PC-9 (cell line): ENCODE measurements at regions not wholly inside any gene's neighbourhood (a gene's known extent, or its start where the extent isn't known, plus 50 kb on each side); places are given as distances from the start of the nearest gene placed in this dataset.

Experiments used
- BruUV-seq: library from RNA; stranded (reverse); fragments of 400-500 nt; replicated peaks from 2 replicates; lab custom pipeline; 2021; lab: Mats Ljungman, UMichigan
- CTCF ChIA-PET: fragments of 300-600 bp; sonication (Branson Sonifier 250); formaldehyde crosslinking; loops from one replicate; lab custom pipeline; 2022; ENCODE audit warnings: antibody characterized with exemption; lab: Charles Lee
- POLR2A ChIA-PET: fragments of 300-600 bp; sonication (Branson Sonifier 250); formaldehyde crosslinking; loops from one replicate; lab custom pipeline; 2022; ENCODE audit warnings: antibody characterized with exemption; ENCODE audit not compliant: unreplicated experiment; lab: Charles Lee
- DNase-seq, 2 experiments: peaks; one replicate each; pipeline versions ENCODE4 v3.0.0 to v3.0.0-alpha.2; 2015 to 2022; ENCODE audit warnings: mixed read lengths in 1 of 2
- H2AFZ ChIP-seq: fragments of 200-600 bp; sonication (generic); 2 replicates; pipeline ENCODE4 v1.8.1; 2017; ENCODE audit warnings: antibody characterized with exemption
- H3F3A ChIP-seq: fragments of 200-600 bp; sonication (generic); 2 replicates; pipeline ENCODE4 v1.8.1; 2017; ENCODE audit warnings: antibody characterized with exemption, mild to moderate bottlenecking, low read depth; ENCODE audit not compliant: insufficient read depth
- H3K27ac ChIP-seq: fragments of 200-600 bp; sonication (generic); 2 replicates; pipeline ENCODE4 v1.6.1; 2016; ENCODE audit warnings: mixed run types
- H3K27me3 ChIP-seq: fragments of 200-600 bp; sonication (generic); 2 replicates; pipeline ENCODE4 v1.6.1; 2016; ENCODE audit warnings: low read depth, mixed run types; ENCODE audit not compliant: insufficient read depth
- H3K36me3 ChIP-seq: fragments of 200-600 bp; sonication (generic); 2 replicates; pipeline ENCODE4 v1.6.1; 2016; ENCODE audit warnings: low read depth, mixed run types
- H3K4me1 ChIP-seq: fragments of 200-600 bp; sonication (generic); replicated peaks from 2 replicates; pipeline ENCODE4 v1.6.1; 2016; ENCODE audit warnings: mixed run types; ENCODE audit not compliant: insufficient read depth
- H3K4me2 ChIP-seq: fragments of 200-600 bp; sonication (generic); 2 replicates; pipeline ENCODE4 v1.6.1; 2017; ENCODE audit warnings: mixed run types
- H3K4me3 ChIP-seq: fragments of 200-600 bp; sonication (generic); 2 replicates; pipeline ENCODE4 v1.6.1; 2016; ENCODE audit warnings: mixed run types
- H3K79me2 ChIP-seq: fragments of 200-600 bp; sonication (generic); 2 replicates; pipeline ENCODE4 v1.6.1; 2017; ENCODE audit warnings: low read depth, mixed run types
- H3K9me2 ChIP-seq: fragments of 200-600 bp; sonication (generic); 2 replicates; pipeline ENCODE4 v1.8.1; 2017; ENCODE audit warnings: mild to moderate bottlenecking; ENCODE audit not compliant: insufficient read depth
- H3K9me3 ChIP-seq: fragments of 200-600 bp; sonication (generic); 2 replicates; pipeline ENCODE4 v1.8.1; 2016; ENCODE audit warnings: low read depth; ENCODE audit not compliant: insufficient read depth
- H4K20me1 ChIP-seq: fragments of 200-600 bp; sonication (generic); 2 replicates; pipeline ENCODE4 v1.8.1; 2017; ENCODE audit not compliant: insufficient read depth
- EZH2 ChIP-seq: fragments of 200-600 bp; sonication (generic); IDR thresholded peaks from 2 replicates; pipeline ENCODE4 v1.8.0; 2017; ENCODE audit warnings: antibody characterized with exemption, low read depth
- intact Hi-C: fragments of 100-400 bp; cut with micrococcal nuclease; formaldehyde crosslinking; loops from one replicate; pipeline ENCODE4 v1.10.0; 2022; ENCODE audit not compliant: unreplicated experiment
- TF ChIP-seq, protein P1 (sequence below): fragments of 200-600 bp; sonication (generic); conservative IDR thresholded peaks from 2 replicates; pipeline ENCODE4 v1.6.1; 2017; ENCODE audit warnings: mixed run types, antibody characterized with exemption, mild to moderate bottlenecking, moderate library complexity

DNA sequence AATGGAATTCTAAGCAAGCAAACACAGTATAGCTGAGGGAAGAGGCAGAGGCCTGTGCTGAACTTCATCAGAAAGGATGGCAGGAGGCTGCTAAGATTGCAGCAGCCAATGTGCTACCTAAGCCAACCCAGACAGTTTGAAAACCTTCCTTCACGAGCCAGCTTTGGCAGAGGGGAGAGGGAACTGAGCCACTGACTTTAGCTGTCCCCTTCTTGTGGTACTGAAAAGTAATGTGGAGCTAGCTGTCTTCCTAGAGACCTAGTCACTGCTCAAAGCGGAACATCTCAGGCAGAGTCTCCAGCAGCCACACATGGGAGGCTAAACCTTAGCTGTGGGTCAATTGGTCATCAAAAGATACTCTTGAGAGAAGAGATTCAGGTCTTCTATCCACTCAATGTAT lies 419.0 kb downstream of the FBXO15 start:
- DNase-seq = no peak
- H3K27ac ChIP-seq = no peak overlapping the region
- no peaks in the 10 kb centered on the region for H3K9me3 ChIP-seq
- H3K4me1 ChIP-seq = no peaks in the 10 kb centered on the region
- H3K4me2 ChIP-seq = no peak overlapping the region
- TF ChIP-seq, protein P1, sequence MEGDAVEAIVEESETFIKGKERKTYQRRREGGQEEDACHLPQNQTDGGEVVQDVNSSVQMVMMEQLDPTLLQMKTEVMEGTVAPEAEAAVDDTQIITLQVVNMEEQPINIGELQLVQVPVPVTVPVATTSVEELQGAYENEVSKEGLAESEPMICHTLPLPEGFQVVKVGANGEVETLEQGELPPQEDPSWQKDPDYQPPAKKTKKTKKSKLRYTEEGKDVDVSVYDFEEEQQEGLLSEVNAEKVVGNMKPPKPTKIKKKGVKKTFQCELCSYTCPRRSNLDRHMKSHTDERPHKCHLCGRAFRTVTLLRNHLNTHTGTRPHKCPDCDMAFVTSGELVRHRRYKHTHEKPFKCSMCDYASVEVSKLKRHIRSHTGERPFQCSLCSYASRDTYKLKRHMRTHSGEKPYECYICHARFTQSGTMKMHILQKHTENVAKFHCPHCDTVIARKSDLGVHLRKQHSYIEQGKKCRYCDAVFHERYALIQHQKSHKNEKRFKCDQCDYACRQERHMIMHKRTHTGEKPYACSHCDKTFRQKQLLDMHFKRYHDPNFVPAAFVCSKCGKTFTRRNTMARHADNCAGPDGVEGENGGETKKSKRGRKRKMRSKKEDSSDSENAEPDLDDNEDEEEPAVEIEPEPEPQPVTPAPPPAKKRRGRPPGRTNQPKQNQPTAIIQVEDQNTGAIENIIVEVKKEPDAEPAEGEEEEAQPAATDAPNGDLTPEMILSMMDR = no peak
- TF ChIP-seq EZH2 = no peak
- no peaks in the 10 kb centered on the region for H3K9me2 ChIP-seq
- no peaks in the 10 kb centered on the region for H4K20me1 ChIP-seq
- no peaks in the 10 kb centered on the region for H3F3A ChIP-seq
- no TSS peak for BruUV-seq
- intact Hi-C loops = no loop called here
- H3K4me3 ChIP-seq = no peak overlapping the region
- no peak overlapping the region for H2AFZ ChIP-seq
- H3K79me2 ChIP-seq = no peaks in the 10 kb centered on the region
- no peaks in the 10 kb centered on the region for H3K36me3 ChIP-seq
- no peaks in the 10 kb centered on the region for H3K27me3 ChIP-seq
- CTCF ChIA-PET = no interaction called here
- POLR2A ChIA-PET = no interaction called here

DNA sequence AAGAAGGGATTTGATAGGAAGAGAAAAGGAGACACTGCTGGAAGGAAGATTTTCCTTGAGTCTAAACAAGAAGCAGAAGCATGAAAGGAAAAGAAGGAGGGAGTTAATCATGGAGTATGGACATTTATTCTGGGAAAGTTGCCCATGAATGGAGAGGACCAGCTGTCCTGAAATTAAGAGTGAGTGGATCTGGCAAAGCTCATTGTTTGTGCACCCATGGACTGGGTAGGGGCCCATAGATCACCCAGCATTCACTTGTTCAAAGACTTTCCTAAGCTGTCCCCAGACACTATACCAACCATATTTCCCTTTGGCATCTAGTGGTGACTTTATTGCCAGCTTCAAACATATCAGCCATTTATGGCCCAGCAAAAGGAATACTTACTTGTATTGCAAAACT lies 422.7 kb downstream of the FBXO15 start:
- DNase-seq = no peak
- Histone ChIP-seq H3K36me3 (no peaks in the 10 kb centered on the region), H3K9me2 (no peaks in the 10 kb centered on the region), H3K4me1 (no peaks in the 10 kb centered on the region), H2AFZ (no peak overlapping the region), H3K27ac (no peak overlapping the region), H3K4me2 (no peak overlapping the region), H3K27me3 (no peaks in the 10 kb centered on the region), H3K9me3 (no peaks in the 10 kb centered on the region), H4K20me1 (no peaks in the 10 kb centered on the region), H3K79me2 (no peaks in the 10 kb centered on the region), H3K4me3 (no peak overlapping the region), H3F3A (no peaks in the 10 kb centered on the region)
- TF ChIP-seq, protein P1 = no peak
- TF ChIP-seq EZH2 = no peak
- POLR2A ChIA-PET = no interaction called here
- CTCF ChIA-PET = no interaction called here
- intact Hi-C loops = no loop called here
- no TSS peak for BruUV-seq

DNA sequence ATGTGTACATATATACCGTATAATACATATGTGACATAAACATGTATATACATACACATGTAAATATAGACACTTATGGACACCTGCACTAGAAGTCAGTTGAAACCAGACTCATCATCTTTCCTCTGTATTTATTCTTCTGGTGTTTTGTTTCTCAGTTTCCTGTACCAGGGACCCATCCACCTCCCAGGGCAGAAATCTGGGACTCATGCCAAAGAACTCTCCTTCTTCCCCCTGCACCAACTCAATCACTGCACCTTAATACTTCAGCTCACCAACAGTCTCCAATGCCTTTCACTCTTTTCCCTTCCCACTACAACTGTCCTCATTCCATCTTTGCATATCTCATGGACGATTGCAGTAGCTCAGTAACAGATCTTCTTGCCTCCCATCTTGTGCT lies 428.0 kb downstream of the FBXO15 start:
- CTCF ChIA-PET = no interaction called here
- no peak overlapping the region for H3K27ac ChIP-seq
- intact Hi-C loops = no loop called here

More for the DNA sequence above, 428.0 kb downstream of the FBXO15 start:
- H3K4me1 ChIP-seq = peaks cover 11% of the 10 kb centered on the region
- no peak overlapping the region for H3K4me2 ChIP-seq
- H3K79me2 ChIP-seq = no peaks in the 10 kb centered on the region
- no peaks in the 10 kb centered on the region for H3K9me2 ChIP-seq
- H4K20me1 ChIP-seq = no peaks in the 10 kb centered on the region
- H3K36me3 ChIP-seq = no peaks in the 10 kb centered on the region
- POLR2A ChIA-PET = no interaction called here
- DNase-seq = no peak
- no peak overlapping the region for H3K4me3 ChIP-seq
- H3K27me3 ChIP-seq = no peaks in the 10 kb centered on the region
- H3F3A ChIP-seq = peaks cover 10% of the 10 kb centered on the region
- TF ChIP-seq, protein P1 = no peak
- no peak for TF ChIP-seq EZH2
- H3K9me3 ChIP-seq = peaks cover 29% of the 10 kb centered on the region
- no TSS peak for BruUV-seq
- H2AFZ ChIP-seq = no peak overlapping the region
